IMR-90 (cell line): ENCODE measurements at regions not wholly inside any gene's neighbourhood (a gene's known extent, or its start where the extent isn't known, plus 50 kb on each side); places are given as distances from the start of the nearest gene placed in this dataset.

Experiments
- ATAC-seq: fragments of 200-7000 bp; cut with Tn5 transposase; 2 replicates; pipeline ENCODE4 v1.9.1; 2020; ENCODE audit warnings: low read depth, mild to moderate bottlenecking, moderate library complexity
- BruUV-seq: library from RNA; stranded (reverse); fragments of 400-500 nt; replicated peaks from 2 replicates; lab custom pipeline; 2021; lab: Mats Ljungman, UMichigan
- CTCF ChIA-PET: fragments of 300-600 bp; formaldehyde crosslinking; extraction: SDS; loops from one replicate; lab custom pipeline; 2021; ENCODE audit warnings: antibody characterized with exemption; lab: Yijun Ruan, JAX
- POLR2A ChIA-PET: fragments of 300-600 bp; sonication (Branson Sonifier 250); formaldehyde crosslinking; loops from one replicate; lab custom pipeline; 2022; ENCODE audit warnings: antibody characterized with exemption; ENCODE audit not compliant: unreplicated experiment; lab: Charles Lee
- DNase-seq: peaks from one replicate; pipeline ENCODE4 v3.0.0; 2013
- H2AFZ ChIP-seq: replicated peaks from 2 replicates; pipeline ENCODE3; 2013; ENCODE audit warnings: low read length, mild to moderate bottlenecking; ENCODE audit not compliant: poor library complexity
- H2AK5ac ChIP-seq: 2 replicates; pipeline ENCODE4 v1.6.1; 2013; ENCODE audit warnings: low read depth, low read length, inconsistent platforms
- H2AK9ac ChIP-seq: replicated peaks from 2 replicates; pipeline ENCODE3; 2013; ENCODE audit warnings: mild to moderate bottlenecking, low read depth, low read length, moderate library complexity; ENCODE audit not compliant: poor library complexity
- H2BK120ac ChIP-seq: 2 replicates; pipeline ENCODE4 v1.6.1; 2013; ENCODE audit warnings: low read depth, low read length, inconsistent platforms
- H2BK15ac ChIP-seq: 3 replicates; pipeline ENCODE4 v1.6.1; 2013; ENCODE audit warnings: low read depth, low read length, inconsistent platforms
- H2BK20ac ChIP-seq: 2 replicates; pipeline ENCODE4 v1.6.1; 2013; ENCODE audit warnings: low read depth, mild to moderate bottlenecking, inconsistent platforms, low read length, moderate library complexity
- H2BK5ac ChIP-seq: 2 replicates; pipeline ENCODE4 v1.6.1; 2013; ENCODE audit warnings: mild to moderate bottlenecking, low read depth, low read length, inconsistent platforms; ENCODE audit not compliant: poor library complexity, severe bottlenecking
- H3K14ac ChIP-seq: replicated peaks from 2 replicates; pipeline ENCODE4 v1.6.1; 2013; ENCODE audit warnings: low read depth, low read length, inconsistent platforms
- H3K18ac ChIP-seq: 2 replicates; pipeline ENCODE4 v1.6.1; 2013; ENCODE audit warnings: low read depth, low read length, control low read depth
- H3K23ac ChIP-seq: 2 replicates; pipeline ENCODE4 v1.6.1; 2013; ENCODE audit warnings: low read depth, low read length, inconsistent platforms
- H3K27ac ChIP-seq: 2 replicates; pipeline ENCODE4 v1.5.1; 2013; ENCODE audit warnings: mild to moderate bottlenecking, control low read depth, low read length; ENCODE audit not compliant: insufficient read depth
- H3K27me3 ChIP-seq: 2 replicates; pipeline ENCODE4 v1.6.1; 2013; ENCODE audit warnings: low read length; ENCODE audit not compliant: control insufficient read depth, insufficient read depth
- H3K36me3 ChIP-seq: 2 replicates; pipeline ENCODE4 v1.6.1; 2013; ENCODE audit warnings: low read length, mixed read lengths; ENCODE audit not compliant: control insufficient read depth, insufficient read depth
- H3K4ac ChIP-seq: 2 replicates; pipeline ENCODE4 v1.6.1; 2013; ENCODE audit warnings: low read depth, low read length, inconsistent platforms
- H3K4me1 ChIP-seq: 2 replicates; pipeline ENCODE4 v1.6.1; 2013; ENCODE audit warnings: low read length, mixed read lengths; ENCODE audit not compliant: control insufficient read depth, insufficient read depth
- H3K4me2 ChIP-seq: 2 replicates; pipeline ENCODE4 v1.6.1; 2013; ENCODE audit warnings: low read depth, mild to moderate bottlenecking, control low read depth, low read length, moderate library complexity
- H3K4me3 ChIP-seq: 2 replicates; pipeline ENCODE4 v1.5.1; 2013; ENCODE audit warnings: low read depth, mild to moderate bottlenecking, control low read depth, low read length, moderate library complexity; ENCODE audit not compliant: insufficient read depth
- H3K56ac ChIP-seq: 2 replicates; pipeline ENCODE4 v1.6.1; 2013; ENCODE audit warnings: low read length, inconsistent platforms; ENCODE audit not compliant: insufficient read depth; ENCODE audit errors: extremely low read depth
- H3K79me1 ChIP-seq, 2 experiments: 2 replicates each; pipeline ENCODE4 v1.6.1; 2013; ENCODE audit warnings: low read length in 2 of 2, inconsistent platforms in 1 of 2, low read depth in 1 of 2
- H3K9ac ChIP-seq: 2 replicates; pipeline ENCODE4 v1.6.1; 2013; ENCODE audit warnings: low read depth, low read length, control low read depth
- H3K9me1 ChIP-seq: 2 replicates; pipeline ENCODE4 v1.6.1; 2013; ENCODE audit warnings: low read length, inconsistent platforms; ENCODE audit not compliant: insufficient read depth
- H3K9me3 ChIP-seq: 2 replicates; pipeline ENCODE4 v1.6.1; 2013; ENCODE audit warnings: low read length; ENCODE audit not compliant: control insufficient read depth, insufficient read depth
- H4K20me1 ChIP-seq: 2 replicates; pipeline ENCODE4 v1.6.1; 2013; ENCODE audit warnings: low read length, inconsistent platforms; ENCODE audit not compliant: insufficient read depth
- H4K5ac ChIP-seq: 2 replicates; pipeline ENCODE4 v1.6.1; 2013; ENCODE audit warnings: mild to moderate bottlenecking, low read depth, low read length, control low read depth
- H4K8ac ChIP-seq, 2 experiments: 2 replicates each; pipeline ENCODE4 v1.6.1; 2013; ENCODE audit warnings: low read depth in 2 of 2, low read length in 2 of 2, control low read depth in 1 of 2, inconsistent platforms in 1 of 2
- H4K91ac ChIP-seq: 2 replicates; pipeline ENCODE4 v1.6.1; 2013; ENCODE audit warnings: low read depth, low read length, inconsistent platforms; ENCODE audit not compliant: insufficient read depth
- BHLHE40 ChIP-seq: fragments of 150-350 bp; IDR thresholded peaks from 2 replicates; pipeline ENCODE4 v1.6.1; 2016; ENCODE audit warnings: mild to moderate bottlenecking, low read depth, low read length
- CEBPB ChIP-seq: IDR thresholded peaks from 2 replicates; pipeline ENCODE4 v1.6.1; 2012; ENCODE audit warnings: low read depth, low read length, improper control_type of control experiment
- CHD1 ChIP-seq: IDR thresholded peaks from 2 replicates; pipeline ENCODE4 v1.6.1; 2012; ENCODE audit warnings: low read depth, low read length, improper control_type of control experiment
- CTCF ChIP-seq: conservative IDR thresholded peaks from 2 replicates; pipeline ENCODE4 v1.5.1; 2012; ENCODE audit warnings: mild to moderate bottlenecking, low read depth, low read length, improper control_type of control experiment
- ELK1 ChIP-seq: fragments of 150-350 bp; IDR thresholded peaks from 2 replicates; pipeline ENCODE4 v1.6.1; 2016; ENCODE audit warnings: low read depth, mild to moderate bottlenecking, low read length, moderate library complexity, borderline replicate concordance
- FOS ChIP-seq: fragments of 150-350 bp; IDR thresholded peaks from 2 replicates; pipeline ENCODE4 v1.6.1; 2016; ENCODE audit warnings: low read depth, low read length
- MAFK ChIP-seq: IDR thresholded peaks from 2 replicates; pipeline ENCODE4 v1.6.1; 2012; ENCODE audit warnings: low read depth, low read length, improper control_type of control experiment
- MAZ ChIP-seq: IDR thresholded peaks from 2 replicates; pipeline ENCODE4 v1.6.1; 2012; ENCODE audit warnings: low read depth, mild to moderate bottlenecking, low read length, improper control_type of control experiment, moderate library complexity, borderline replicate concordance
- NFE2L2 ChIP-seq: fragments of 150-350 bp; IDR thresholded peaks from 2 replicates; pipeline ENCODE4 v1.6.1; 2016; ENCODE audit warnings: low read depth, mild to moderate bottlenecking, low read length
- POLR2A ChIP-seq: IDR thresholded peaks from 2 replicates; pipeline ENCODE4 v1.6.1; 2012; ENCODE audit warnings: mild to moderate bottlenecking, low read depth, low read length
- RCOR1 ChIP-seq: IDR thresholded peaks from 2 replicates; pipeline ENCODE4 v1.6.1; 2012; ENCODE audit warnings: mild to moderate bottlenecking, low read length, improper control_type of control experiment; ENCODE audit not compliant: insufficient replicate concordance
- RFX5 ChIP-seq: IDR thresholded peaks from 2 replicates; pipeline ENCODE4 v1.8.0; 2012; ENCODE audit warnings: low read depth, mild to moderate bottlenecking, low read length, moderate library complexity
- SMC3 ChIP-seq: fragments of 150-350 bp; IDR thresholded peaks from 2 replicates; pipeline ENCODE4 v1.6.1; 2016; ENCODE audit warnings: low read depth, mild to moderate bottlenecking, antibody characterized with exemption, low read length, moderate library complexity
- WGBS, 2 experiments: methylation state at CpG; one replicate each; pipeline versions ENCODE4 v1.1.5 to v1.1.7; 2013; ENCODE audit warnings: missing lambda C conversion rate in 2 of 2; ENCODE audit not compliant: insufficient read length in 1 of 2; ENCODE audit errors: extremely low coverage in 2 of 2; 5-methylcytosine and 5-hydroxymethylcytosine counted together
- dilution Hi-C: fragments of 300-500 bp; cut with HindIII; formaldehyde crosslinking; loops from one replicate; pipeline ENCODE4 v1.14.3; 2018; ENCODE audit warnings: low sequenced_read_pairs; ENCODE audit not compliant: unreplicated experiment
- in situ Hi-C: fragments of 300-500 bp; cut with MboI; formaldehyde crosslinking; loops from 3 replicates; pipeline ENCODE4 v1.14.3; 2019; ENCODE audit warnings: low sequenced_read_pairs, inconsistent platforms, mixed read lengths
- intact Hi-C: fragments of 100-400 bp; cut with micrococcal nuclease; formaldehyde crosslinking; loops from 2 replicates; pipeline ENCODE4 v1.10.0; 2022

GRCh38 chr1:229812693-229813092, 186.6 kb downstream of the URB2 start:
- Histone ChIP-seq H4K5ac (no peak overlapping the region), H3K27me3 (no peaks in the 10 kb centered on the region), H2BK15ac (no peak overlapping the region), H3K4me3 (no peak overlapping the region), H2AFZ (no peak overlapping the region), H3K9me1 (no peaks in the 10 kb centered on the region), H2BK20ac (no peak overlapping the region), H2AK9ac (no peak overlapping the region), H3K18ac (no peak overlapping the region), H3K4me1 (no peaks in the 10 kb centered on the region), H4K8ac (no peak overlapping the region), H3K14ac (no peak overlapping the region), H4K91ac (no peak overlapping the region), H3K79me1 (no peaks in the 10 kb centered on the region), H3K4me2 (no peak overlapping the region), H3K36me3 (no peaks in the 10 kb centered on the region), H3K56ac (no peak overlapping the region), H4K20me1 (no peaks in the 10 kb centered on the region), H3K9ac (no peak overlapping the region), H2BK120ac (no peak overlapping the region), H2AK5ac (no peak overlapping the region), H3K9me3 (peaks cover 5% of the 10 kb centered on the region), H2BK5ac (no peak overlapping the region), H3K23ac (no peak overlapping the region), H3K27ac (no peak overlapping the region), H3K4ac (no peak overlapping the region)
- in situ Hi-C loops = no loop called here
- ATAC-seq (no peak), DNase-seq (no peak)
- WGBS, 2 experiments = no CpG with 5 or more reads among the region's 4 CpGs
- dilution Hi-C loops = no loop called here
- BruUV-seq = no TSS peak
- POLR2A ChIA-PET = no interaction called here
- TF ChIP-seq SMC3 (no peak), POLR2A (no peak), CTCF (no peak), FOS (no peak), CEBPB (no peak), ELK1 (no peak), RCOR1 (no peak), RFX5 (no peak), NFE2L2 (no peak), BHLHE40 (no peak), MAZ (no peak), MAFK (no peak), CHD1 (no peak)
- intact Hi-C loops = no loop called here
- CTCF ChIA-PET = no interaction called here
